Left lung (tissue), 4 donors: ENCODE measurements at regions not wholly inside any gene's neighbourhood (a gene's known extent, or its start where the extent isn't known, plus 50 kb on each side); places are given as distances from the start of the nearest gene placed in this dataset.

ENCODE experiments used
- ATAC-seq: fragments of 200-7000 bp; cut with Tn5 transposase; one replicate; pipeline ENCODE4 v1.9.1; 2020; ENCODE audit warnings: moderate library complexity
- DNase-seq, 4 donors: peaks; one replicate each; pipeline ENCODE4 v3.0.0-alpha.2; 2013 to 2020
- H3K27ac ChIP-seq, 2 donors: fragments of 200-600 bp; sonication (generic) in 1 of 2; one replicate each; pipeline versions ENCODE4 v1.5.0 to v1.8.0; 2020 to 2021
- H3K27me3 ChIP-seq, 2 donors: fragments of 200-600 bp; sonication (generic) in 1 of 2; one replicate each; pipeline versions ENCODE4 v1.5.0 to v1.8.0; 2020 to 2021
- H3K36me3 ChIP-seq, 2 donors: fragments of 200-600 bp; sonication (generic) in 1 of 2; one replicate each; pipeline versions ENCODE4 v1.5.0 to v1.8.0; 2020 to 2021
- H3K4me1 ChIP-seq, 2 donors: fragments of 200-600 bp; one replicate each; pipeline ENCODE4 v1.8.0; 2021
- H3K4me3 ChIP-seq, 2 donors: fragments of 200-600 bp; sonication (generic) in 1 of 2; one replicate each; pipeline versions ENCODE4 v1.5.0 to v1.8.0; 2020 to 2021; ENCODE audit warnings: mild to moderate bottlenecking in 1 of 2
- H3K9me3 ChIP-seq, 2 donors: fragments of 200-600 bp; sonication (generic) in 1 of 2; one replicate each; pipeline versions ENCODE4 v1.5.0 to v1.8.0; 2020 to 2021
- CTCF ChIP-seq, 2 donors: fragments of 200-600 bp; sonication (generic) in 1 of 2; IDR thresholded peaks; one replicate each; pipeline versions ENCODE4 v1.5.0 to v1.8.0; 2021; ENCODE audit warnings: antibody characterized with exemption in 2 of 2
- intact Hi-C, 2 donors: fragments of 100-400 bp; cut with DNase I; formaldehyde crosslinking; loops; one replicate each; pipeline versions ENCODE4 v1.11.2 to v1.14.2; 2022
- donor health status: DM: no; HTN: yes; CAD: no.
- donor health status: DM: no; HTN: no; CAD: no.

GRCh38 chr3:89606151-89606550, 498.7 kb downstream of the EPHA3 start:
- H3K27me3 ChIP-seq, result no peaks in the 10 kb centered on the region
- no peaks in the 10 kb centered on the region for H3K4me1 ChIP-seq
- H3K36me3 ChIP-seq, result no peaks in the 10 kb centered on the region
- intact Hi-C loops, result no loop called here
- TF ChIP-seq CTCF (IDR thresholded peaks at IDR 0.05), result no peak
- DNase-seq (no peak), ATAC-seq (no peak)
- no peak overlapping the region for H3K27ac ChIP-seq
- H3K9me3 ChIP-seq, result peaks cover 0 to 3% of the 10 kb centered on the region in 2 donors
- H3K4me3 ChIP-seq, result no peak overlapping the region

GRCh38 chr3:89612027-89612426, 504.6 kb downstream of the EPHA3 start:
- TF ChIP-seq CTCF (IDR thresholded peaks at IDR 0.05), result no peak
- DNase-seq (no peak), ATAC-seq (no peak)
- Histone ChIP-seq H3K9me3 (peaks cover 0 to 3% of the 10 kb centered on the region in 2 donors), H3K27me3 (no peaks in the 10 kb centered on the region), H3K4me3 (no peak overlapping the region), H3K36me3 (no peaks in the 10 kb centered on the region), H3K27ac (no peak overlapping the region), H3K4me1 (no peaks in the 10 kb centered on the region)
- intact Hi-C loops, result no loop called here

- Histone ChIP-seq H3K4me3 (no peak overlapping the region), H3K27me3 (no peaks in the 10 kb centered on the region), H3K36me3 (no peaks in the 10 kb centered on the region), H3K9me3 (peaks cover 0 to 3% of the 10 kb centered on the region in 2 donors), H3K27ac (no peak overlapping the region), H3K4me1 (no peaks in the 10 kb centered on the region)
- ATAC-seq, result no peak
- intact Hi-C loops, result no loop called here
- no peak for DNase-seq
- TF ChIP-seq CTCF (IDR thresholded peaks at IDR 0.05), result no peak
Measured at GRCh38 chr3:89613241-89613640, 505.8 kb downstream of the EPHA3 start.

GRCh38 chr3:89617706-89618105, 510.3 kb downstream of the EPHA3 start:
- DNase-seq, result no peak
- H3K9me3 ChIP-seq, result peaks cover 0 to 3% of the 10 kb centered on the region in 2 donors
- no peaks in the 10 kb centered on the region for H3K4me1 ChIP-seq
- H3K36me3 ChIP-seq, result no peaks in the 10 kb centered on the region
- intact Hi-C loops, result no loop called here
- no peak for ATAC-seq
- H3K4me3 ChIP-seq, result no peak overlapping the region
- no peaks in the 10 kb centered on the region for H3K27me3 ChIP-seq
- no peak overlapping the region for H3K27ac ChIP-seq
- no peak for TF ChIP-seq CTCF (IDR thresholded peaks at IDR 0.05)

- Histone ChIP-seq H3K27ac (no peak overlapping the region), H3K36me3 (no peaks in the 10 kb centered on the region), H3K4me1 (no peaks in the 10 kb centered on the region), H3K27me3 (no peaks in the 10 kb centered on the region), H3K4me3 (no peak overlapping the region), H3K9me3 (no peaks in the 10 kb centered on the region)
- DNase-seq (no peak), ATAC-seq (no peak)
- no peak for TF ChIP-seq CTCF (IDR thresholded peaks at IDR 0.05)
- intact Hi-C loops, result no loop called here
Measured at GRCh38 chr3:89619263-89619662, 511.8 kb downstream of the EPHA3 start.
